Transverse colon (tissue), 4 donors: ENCODE measurements at regions not wholly inside any gene's neighbourhood (a gene's known extent, or its start where the extent isn't known, plus 50 kb on each side); places are given as distances from the start of the nearest gene placed in this dataset.

Experiments
- CTCF ChIP-seq, 5 experiments: fragments of 200-600 bp in 3 of 5; fragments of 450-650 bp in 2 of 5; sonication (generic) in 3 of 5; IDR thresholded peaks; 1 replicate in 2 of 5; 2 replicates in 3 of 5; pipeline ENCODE4 v1.5.1; 2016 to 2017; ENCODE audit warnings: antibody characterized with exemption in 5 of 5, inconsistent platforms in 3 of 5, mild to moderate bottlenecking in 2 of 5, moderate library complexity in 1 of 5
- EP300 ChIP-seq: sonication (generic); formaldehyde crosslinking; IDR thresholded peaks from one replicate; pipeline ENCODE4 v1.6.1; 2017; ENCODE audit warnings: antibody characterized with exemption, low read depth
- POLR2A ChIP-seq: fragments of 450-650 bp; IDR thresholded peaks from one replicate; pipeline ENCODE4 v1.6.1; 2016; ENCODE audit warnings: antibody characterized with exemption, mild to moderate bottlenecking, moderate library complexity
- POLR2AphosphoS5 ChIP-seq, 3 donors: sonication (generic); formaldehyde crosslinking; IDR thresholded peaks; one replicate each; pipeline ENCODE4 v1.6.1; 2016; ENCODE audit warnings: antibody characterized with exemption in 3 of 3

DNA sequence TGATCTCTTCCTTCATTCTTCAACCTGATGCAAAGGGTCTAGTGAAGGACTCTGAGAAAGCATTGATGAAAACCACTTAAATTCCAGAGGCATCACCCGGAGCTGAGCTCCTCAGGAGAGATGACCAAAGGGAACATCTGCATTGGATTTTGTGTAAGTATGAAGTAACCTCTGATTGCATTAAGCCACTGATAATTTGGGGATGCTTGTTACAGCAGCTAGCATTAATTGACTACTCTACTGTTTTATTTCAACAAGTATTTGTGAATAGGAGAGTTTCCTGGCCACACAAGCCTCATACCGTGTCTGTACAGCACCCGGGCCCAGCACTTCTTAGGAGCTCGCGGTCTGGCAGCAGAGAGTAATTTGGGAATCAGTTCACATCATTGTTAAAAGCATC is 250.7 kb upstream of the POU3F1 start:
- TF ChIP-seq CTCF (IDR thresholded peaks at IDR 0.05) (no peak), POLR2AphosphoS5 (IDR thresholded peaks at IDR 0.05) (no peak), POLR2A (no peak), EP300 (no peak)
